Lower lobe of right lung (tissue), 2 donors: ENCODE measurements at regions not wholly inside any gene's neighbourhood (a gene's known extent, or its start where the extent isn't known, plus 50 kb on each side); places are given as distances from the start of the nearest gene placed in this dataset.

ENCODE experiments used
- ATAC-seq, 2 donors: fragments of 200-7000 bp; cut with Tn5 transposase; one replicate each; pipeline ENCODE4 v1.9.1; 2020 to 2022; ENCODE audit warnings: mild to moderate bottlenecking in 2 of 2, moderate library complexity in 2 of 2
- DNase-seq: peaks from one replicate; pipeline ENCODE4 v3.0.0-alpha.2; 2020
- H3K27ac ChIP-seq: fragments of 200-600 bp; one replicate; pipeline ENCODE4 v1.8.0; 2022
- H3K27me3 ChIP-seq: fragments of 200-600 bp; one replicate; pipeline ENCODE4 v1.8.0; 2022; ENCODE audit warnings: low read depth
- H3K36me3 ChIP-seq: fragments of 200-600 bp; one replicate; pipeline ENCODE4 v1.8.0; 2022; ENCODE audit warnings: mild to moderate bottlenecking
- H3K4me1 ChIP-seq: fragments of 200-600 bp; one replicate; pipeline ENCODE4 v1.8.0; 2022
- H3K4me3 ChIP-seq: fragments of 200-600 bp; one replicate; pipeline ENCODE4 v1.8.0; 2022; ENCODE audit warnings: mild to moderate bottlenecking
- H3K9me3 ChIP-seq: fragments of 200-600 bp; one replicate; pipeline ENCODE4 v1.8.0; 2022
- CTCF ChIP-seq: fragments of 200-600 bp; IDR thresholded peaks from one replicate; pipeline ENCODE4 v1.8.0; 2022; ENCODE audit warnings: antibody characterized with exemption, mild to moderate bottlenecking
- intact Hi-C: fragments of 100-400 bp; cut with DNase I; formaldehyde crosslinking; loops from one replicate; pipeline ENCODE4 v1.11.0; 2022
- donor health status: DM: no; HTN: yes; CAD: no; lungs with severe emphysema.

GRCh38 chr4:175143116-175143515, 225.0 kb downstream of the ADAM29 start:
- H3K4me3 ChIP-seq, result no peak overlapping the region
- TF ChIP-seq CTCF, result no peak
- no peaks in the 10 kb centered on the region for H3K4me1 ChIP-seq
- no peak for DNase-seq
- ATAC-seq, result no peak
- H3K36me3 ChIP-seq, result no peaks in the 10 kb centered on the region
- no peak overlapping the region for H3K27ac ChIP-seq
- no peaks in the 10 kb centered on the region for H3K27me3 ChIP-seq
- intact Hi-C loops, result no loop called here
- H3K9me3 ChIP-seq, result no peaks in the 10 kb centered on the region

GRCh38 chr4:175146799-175147198, 228.6 kb downstream of the ADAM29 start:
- no peaks in the 10 kb centered on the region for H3K36me3 ChIP-seq
- DNase-seq (no peak), ATAC-seq (no peak)
- H3K4me1 ChIP-seq, result no peaks in the 10 kb centered on the region
- intact Hi-C loops, result no loop called here
- no peak for TF ChIP-seq CTCF
- no peaks in the 10 kb centered on the region for H3K9me3 ChIP-seq
- no peak overlapping the region for H3K4me3 ChIP-seq
- no peaks in the 10 kb centered on the region for H3K27me3 ChIP-seq
- H3K27ac ChIP-seq, result no peak overlapping the region

- Histone ChIP-seq H3K36me3 (no peaks in the 10 kb centered on the region), H3K27me3 (no peaks in the 10 kb centered on the region), H3K4me1 (no peaks in the 10 kb centered on the region), H3K4me3 (no peak overlapping the region), H3K9me3 (no peaks in the 10 kb centered on the region), H3K27ac (no peak overlapping the region)
- ATAC-seq (no peak), DNase-seq (no peak)
- intact Hi-C loops, result no loop called here
- TF ChIP-seq CTCF, result no peak
Measured at GRCh38 chr4:175147233-175147632, 229.1 kb downstream of the ADAM29 start.

GRCh38 chr4:175166020-175166419, 247.9 kb downstream of the ADAM29 start:
- TF ChIP-seq CTCF, result no peak
- no peaks in the 10 kb centered on the region for H3K27me3 ChIP-seq
- no peak overlapping the region for H3K27ac ChIP-seq
- no peaks in the 10 kb centered on the region for H3K36me3 ChIP-seq
- H3K4me3 ChIP-seq, result no peak overlapping the region
- intact Hi-C loops, result no loop called here
- DNase-seq (no peak), ATAC-seq (no peak)
- no peaks in the 10 kb centered on the region for H3K9me3 ChIP-seq
- no peaks in the 10 kb centered on the region for H3K4me1 ChIP-seq

- TF ChIP-seq CTCF, result no peak
- no peak for DNase-seq
- H3K4me3 ChIP-seq, result no peak overlapping the region
- no peak for ATAC-seq
- no peaks in the 10 kb centered on the region for H3K9me3 ChIP-seq
- intact Hi-C loops, result no loop called here
- H3K4me1 ChIP-seq, result no peaks in the 10 kb centered on the region
- H3K27me3 ChIP-seq, result no peaks in the 10 kb centered on the region
- H3K36me3 ChIP-seq, result no peaks in the 10 kb centered on the region
- H3K27ac ChIP-seq, result no peak overlapping the region
Measured at GRCh38 chr4:175176710-175177109, 258.6 kb downstream of the ADAM29 start.

GRCh38 chr4:175190654-175191053, 272.5 kb downstream of the ADAM29 start:
- H3K27me3 ChIP-seq, result no peaks in the 10 kb centered on the region
- H3K9me3 ChIP-seq, result no peaks in the 10 kb centered on the region
- ATAC-seq (no peak), DNase-seq (no peak)
- no peak for TF ChIP-seq CTCF
- no peak overlapping the region for H3K27ac ChIP-seq
- no peaks in the 10 kb centered on the region for H3K36me3 ChIP-seq
- H3K4me1 ChIP-seq, result no peaks in the 10 kb centered on the region
- intact Hi-C loops, result no loop called here
- H3K4me3 ChIP-seq, result no peak overlapping the region
